Left ventricle myocardium inferior (tissue), 1 donor: ENCODE measurements at regions not wholly inside any gene's neighbourhood (a gene's known extent, or its start where the extent isn't known, plus 50 kb on each side); places are given as distances from the start of the nearest gene placed in this dataset.

Experiments used
- DNase-seq: peaks from one replicate; pipeline ENCODE4 v3.0.0-alpha.2; 2020
- H3K27ac ChIP-seq: fragments of 200-600 bp; replicated peaks from 2 replicates; pipeline ENCODE4 v1.8.0; 2021
- H3K27me3 ChIP-seq: fragments of 200-600 bp; 2 replicates; pipeline ENCODE4 v1.8.0; 2021; ENCODE audit warnings: low read depth
- H3K36me3 ChIP-seq: fragments of 200-600 bp; 2 replicates; pipeline ENCODE4 v1.8.0; 2021
- H3K4me1 ChIP-seq: fragments of 200-600 bp; 2 replicates; pipeline ENCODE4 v1.8.0; 2021
- H3K4me3 ChIP-seq: fragments of 200-600 bp; 2 replicates; pipeline ENCODE4 v1.8.0; 2021; ENCODE audit warnings: mild to moderate bottlenecking, moderate library complexity
- H3K9me3 ChIP-seq: fragments of 200-600 bp; replicated peaks from 2 replicates; pipeline ENCODE4 v1.8.0; 2021
- CTCF ChIP-seq: fragments of 200-600 bp; IDR thresholded peaks from 2 replicates; pipeline ENCODE4 v1.8.0; 2021; ENCODE audit warnings: antibody characterized with exemption, mild to moderate bottlenecking, borderline replicate concordance
- intact Hi-C: fragments of 100-400 bp; cut with micrococcal nuclease; formaldehyde crosslinking; loops from one replicate; pipeline ENCODE4 v1.11.0; 2022
- donor health status: DM: no; HTN: yes; CAD: no; lungs with severe emphysema.

- TF ChIP-seq CTCF: no peak
- no peak for DNase-seq
- H3K4me1 ChIP-seq: no peaks in the 10 kb centered on the region
- no peak overlapping the region for H3K27ac ChIP-seq
- no peaks in the 10 kb centered on the region for H3K9me3 ChIP-seq
- H3K4me3 ChIP-seq: no peak overlapping the region
- intact Hi-C loops: no loop called here
- H3K36me3 ChIP-seq: no peaks in the 10 kb centered on the region
- H3K27me3 ChIP-seq: peaks cover 45% of the 10 kb centered on the region
These were observed 94.9 kb upstream of the MSX1 start for GRCh38 chr4:4764558-4764905.

GRCh38 chr4:4763822-4764557 is 95.5 kb upstream of the MSX1 start:
- Histone ChIP-seq H3K4me1 (no peaks in the 10 kb centered on the region), H3K9me3 (no peaks in the 10 kb centered on the region), H3K27ac (no peak overlapping the region), H3K4me3 (no peak overlapping the region), H3K27me3 (peaks cover 45% of the 10 kb centered on the region), H3K36me3 (no peaks in the 10 kb centered on the region)
- intact Hi-C loops: no loop called here
- TF ChIP-seq CTCF: no peak
- no peak for DNase-seq

- Histone ChIP-seq H3K4me1 (no peaks in the 10 kb centered on the region), H3K4me3 (no peak overlapping the region), H3K9me3 (no peaks in the 10 kb centered on the region), H3K27ac (no peak overlapping the region), H3K27me3 (peaks cover 45% of the 10 kb centered on the region), H3K36me3 (no peaks in the 10 kb centered on the region)
- intact Hi-C loops: no loop called here
- no peak for DNase-seq
- no peak for TF ChIP-seq CTCF
These were observed 96.3 kb upstream of the MSX1 start for GRCh38 chr4:4762909-4763821.

- H3K4me3 ChIP-seq: no peak overlapping the region
- no peak overlapping the region for H3K27ac ChIP-seq
- TF ChIP-seq CTCF: no peak
- H3K4me1 ChIP-seq: no peaks in the 10 kb centered on the region
- H3K36me3 ChIP-seq: no peaks in the 10 kb centered on the region
- H3K9me3 ChIP-seq: no peaks in the 10 kb centered on the region
- peaks cover 45% of the 10 kb centered on the region for H3K27me3 ChIP-seq
- intact Hi-C loops: no loop called here
- no peak for DNase-seq
These were observed 97.2 kb upstream of the MSX1 start for GRCh38 chr4:4762300-4762699.

- intact Hi-C loops: no loop called here
- peaks cover 48% of the 10 kb centered on the region for H3K27me3 ChIP-seq
- no peak overlapping the region for H3K4me3 ChIP-seq
- H3K9me3 ChIP-seq: no peaks in the 10 kb centered on the region
- H3K36me3 ChIP-seq: no peaks in the 10 kb centered on the region
- H3K4me1 ChIP-seq: no peaks in the 10 kb centered on the region
- DNase-seq: no peak
- no peak overlapping the region for H3K27ac ChIP-seq
- peak; percentile 7 for TF ChIP-seq CTCF
These were observed 98.1 kb upstream of the MSX1 start for GRCh38 chr4:4761128-4761982.
